Activated CD4-positive, alpha-beta T cell treated with anti-CD3 and anti-CD28 coated beads for 1 hour (primary cell): ENCODE measurements at regions not wholly inside any gene's neighbourhood (a gene's known extent, or its start where the extent isn't known, plus 50 kb on each side); places are given as distances from the start of the nearest gene placed in this dataset.

Source experiments
- DNase-seq: peaks from one replicate; pipeline ENCODE4 v3.0.0-alpha.2; 2020

DNA sequence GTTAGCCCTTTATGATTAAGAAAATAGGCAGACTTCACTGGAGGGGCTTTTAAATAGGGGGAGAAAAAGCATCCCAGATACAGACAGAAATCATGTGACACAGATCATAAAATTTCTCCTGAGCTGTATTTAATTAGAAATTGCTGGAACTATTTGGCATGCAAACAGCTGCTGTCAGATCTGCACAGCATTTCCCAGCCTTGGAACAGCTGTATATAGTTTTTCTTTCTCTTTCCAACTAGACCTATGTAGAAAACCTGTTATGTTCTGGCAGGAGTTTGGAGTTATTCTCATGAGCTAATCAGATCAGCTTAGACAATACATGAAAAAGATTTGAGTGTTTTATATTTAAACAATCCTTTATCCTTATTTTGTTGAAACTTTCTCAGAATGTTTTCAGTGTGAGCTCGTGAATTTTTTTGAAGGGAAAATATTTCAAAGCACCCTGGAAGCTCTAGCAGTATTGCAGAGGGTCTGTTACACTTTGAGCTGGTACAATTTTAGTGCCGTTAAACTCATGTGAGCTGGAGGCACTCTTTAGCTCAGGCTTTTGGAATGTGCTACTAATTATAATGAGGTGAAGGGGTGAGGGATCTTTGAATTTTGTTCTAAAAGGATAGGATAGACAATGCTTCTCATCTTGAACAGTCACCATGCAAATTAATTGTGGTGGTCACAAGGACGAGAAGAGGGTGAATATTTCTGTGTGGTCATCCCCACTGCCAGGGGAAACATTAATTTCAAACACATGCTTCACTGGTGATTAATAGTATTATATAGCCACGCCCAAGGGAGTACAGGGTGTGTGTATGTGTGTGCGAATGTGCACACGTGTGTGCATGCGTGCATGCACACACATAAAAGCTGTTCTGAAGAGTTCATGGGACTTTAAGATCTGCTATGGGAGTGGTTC is 239.4 kb upstream of the FBXL7 start:
- no peak for DNase-seq

DNA sequence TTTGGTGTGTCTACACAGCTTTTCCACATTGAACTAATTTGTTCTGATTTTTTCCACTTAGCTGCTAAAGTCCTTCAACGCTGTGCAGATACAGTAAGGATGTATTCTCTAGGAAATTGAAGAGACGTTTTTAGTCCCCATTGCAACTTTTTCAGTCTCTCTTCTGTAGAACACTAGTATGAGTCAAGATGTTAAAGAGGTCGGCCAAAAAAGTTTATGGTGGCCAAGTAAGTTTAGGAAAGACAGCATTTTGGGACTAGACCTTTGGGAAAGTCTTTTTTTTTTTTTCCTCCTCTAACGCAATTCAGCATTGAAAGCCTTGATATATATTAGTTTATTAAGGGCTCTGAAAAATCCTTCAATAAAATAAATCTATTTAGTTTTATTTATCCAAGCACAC is 243.5 kb upstream of the FBXL7 start:
- no peak for DNase-seq

DNA sequence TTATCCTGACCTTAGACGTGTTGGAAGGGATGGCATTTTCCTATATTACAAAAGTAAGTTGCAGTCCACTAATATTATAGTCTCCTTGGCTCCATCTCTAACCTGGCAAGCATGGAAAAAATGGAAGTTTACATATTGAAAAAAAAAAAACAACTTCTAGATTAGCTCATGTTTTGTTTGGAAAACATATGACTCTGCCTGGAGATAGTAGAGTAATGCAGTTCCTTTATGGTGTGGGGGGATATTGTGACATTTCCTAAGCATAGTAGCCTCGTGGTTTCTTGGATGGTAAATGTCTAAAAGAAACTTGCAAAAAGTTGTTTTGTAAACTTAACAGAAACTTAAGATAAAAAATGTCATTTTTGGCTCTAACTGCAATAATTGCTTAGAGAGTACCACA is 244.4 kb upstream of the FBXL7 start:
- no peak for DNase-seq

DNA sequence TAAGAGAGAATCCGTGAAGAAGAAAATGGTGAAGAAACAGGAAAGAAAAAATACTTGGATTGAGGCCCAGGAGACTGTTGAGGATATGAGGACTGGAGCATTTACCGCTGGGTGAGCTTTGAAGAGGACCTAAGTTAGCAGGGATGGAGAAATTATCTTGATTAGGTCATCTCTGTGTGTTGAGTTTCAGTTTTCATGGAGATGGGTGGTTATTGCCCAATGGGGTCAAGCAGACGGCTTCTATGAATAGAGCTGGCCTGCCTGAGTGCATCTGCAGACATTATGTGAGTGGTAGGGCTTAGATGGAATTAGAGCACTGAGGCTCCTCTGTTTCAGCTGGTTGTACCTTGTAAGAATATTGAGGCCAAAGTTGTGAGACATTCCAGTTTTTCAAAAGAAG is 245.4 kb upstream of the FBXL7 start:
- no peak for DNase-seq

DNA sequence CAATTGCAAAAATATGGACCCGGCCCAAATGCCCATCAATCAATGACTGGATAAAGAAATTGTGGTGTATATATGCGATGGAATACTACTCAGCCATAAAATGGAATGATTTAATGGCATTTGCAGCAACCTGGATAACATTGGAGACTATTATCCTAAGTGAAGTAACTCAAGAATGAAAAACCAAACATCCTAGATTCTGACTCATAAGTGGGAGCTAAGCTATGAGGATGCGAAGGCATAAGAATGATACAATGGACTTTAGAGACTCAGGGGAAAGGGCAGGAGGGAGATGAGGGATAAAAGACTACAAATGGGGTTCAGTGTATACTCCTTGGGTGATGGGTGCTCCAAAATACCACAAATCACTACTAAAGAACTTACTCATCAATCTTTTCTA is 247.6 kb upstream of the FBXL7 start:
- no peak for DNase-seq

DNA sequence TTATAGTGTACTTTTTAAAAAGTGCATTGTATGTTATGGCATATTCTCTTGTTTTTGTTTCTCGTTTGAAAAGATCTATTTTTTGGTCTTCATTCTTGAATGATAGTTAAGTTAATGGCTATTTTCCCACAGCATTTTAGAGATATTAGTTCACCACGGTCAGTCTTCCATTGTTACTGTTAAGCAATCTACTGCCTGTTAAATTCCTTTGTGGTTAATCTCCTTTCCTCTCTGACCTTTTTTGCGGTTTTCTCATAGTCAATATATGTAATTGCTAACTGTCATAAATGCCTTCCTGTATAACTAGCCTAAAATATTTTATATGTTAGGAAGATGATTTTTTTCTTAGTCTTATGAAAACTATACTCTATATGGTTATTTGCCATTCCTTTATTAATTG is 250.8 kb upstream of the FBXL7 start:
- no peak for DNase-seq

DNA sequence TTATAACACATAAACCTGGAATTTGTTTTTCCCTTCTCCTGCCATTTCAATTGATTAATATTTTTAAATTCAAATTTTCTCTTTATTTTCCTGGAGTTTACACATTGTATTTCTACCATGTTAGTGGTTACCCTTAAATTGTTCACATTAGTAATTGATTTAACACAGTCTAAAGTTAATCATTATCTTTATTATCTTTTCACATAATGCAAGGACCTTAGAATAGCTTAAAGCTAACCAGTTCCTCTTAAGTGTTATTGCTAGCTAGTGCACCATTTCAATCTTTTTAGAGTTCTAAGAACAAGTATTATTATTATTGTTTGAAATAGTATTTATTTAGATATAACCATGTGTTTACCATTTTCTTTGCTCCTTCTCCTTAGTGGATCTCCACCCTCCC is 251.2 kb upstream of the FBXL7 start:
- no peak for DNase-seq

DNA sequence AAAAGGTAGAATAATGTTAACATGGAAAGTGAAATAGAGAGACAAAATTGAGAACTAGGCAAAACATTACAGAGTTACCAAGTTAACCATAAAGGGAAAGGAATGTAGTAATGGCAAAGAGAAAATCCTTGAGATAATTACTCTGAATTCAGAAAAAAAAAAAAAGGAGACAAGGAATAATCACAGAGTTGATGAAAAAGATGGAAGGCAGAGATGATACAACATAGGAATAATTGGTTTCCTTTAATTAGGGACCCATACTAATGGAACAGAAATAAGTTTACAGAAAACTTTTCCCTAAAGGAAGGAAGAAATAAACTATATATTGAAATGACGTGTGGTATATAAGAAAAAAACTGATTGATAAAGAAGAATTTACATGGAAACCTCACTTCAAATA is 254.1 kb upstream of the FBXL7 start:
- DNase-seq, result no peak

DNA sequence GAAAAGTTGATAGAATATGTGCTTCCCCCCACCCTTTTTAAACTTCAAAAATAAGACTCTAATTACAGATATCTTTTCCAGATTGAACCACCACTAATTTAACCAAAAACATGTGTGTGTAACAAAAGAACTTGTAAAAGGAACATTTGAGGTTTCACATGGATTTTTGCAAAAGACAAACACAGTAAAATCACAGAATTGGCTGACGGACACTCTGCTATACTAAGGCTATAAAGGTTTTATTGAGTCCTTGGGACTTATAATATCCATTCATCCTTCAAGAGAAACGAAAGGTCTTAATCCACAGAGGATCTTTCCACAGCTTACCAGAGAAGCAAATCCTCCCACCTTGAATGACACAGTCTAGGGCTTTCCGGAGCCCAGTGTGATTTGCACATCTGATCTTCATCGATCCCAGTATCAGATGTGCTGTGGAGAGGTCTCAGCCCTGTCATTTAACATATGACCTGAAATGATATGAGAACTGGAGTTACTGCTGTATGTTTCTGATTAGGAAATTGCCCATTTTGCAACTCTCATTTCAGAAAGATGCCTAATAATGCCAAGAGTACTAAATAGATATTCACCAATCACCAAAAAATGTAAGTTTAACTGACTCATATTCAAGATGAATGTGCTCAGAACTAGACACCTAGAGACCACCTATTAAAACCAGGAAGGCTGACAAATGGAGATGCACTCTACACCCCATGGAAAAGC is 256.5 kb upstream of the FBXL7 start:
- DNase-seq, result no peak

DNA sequence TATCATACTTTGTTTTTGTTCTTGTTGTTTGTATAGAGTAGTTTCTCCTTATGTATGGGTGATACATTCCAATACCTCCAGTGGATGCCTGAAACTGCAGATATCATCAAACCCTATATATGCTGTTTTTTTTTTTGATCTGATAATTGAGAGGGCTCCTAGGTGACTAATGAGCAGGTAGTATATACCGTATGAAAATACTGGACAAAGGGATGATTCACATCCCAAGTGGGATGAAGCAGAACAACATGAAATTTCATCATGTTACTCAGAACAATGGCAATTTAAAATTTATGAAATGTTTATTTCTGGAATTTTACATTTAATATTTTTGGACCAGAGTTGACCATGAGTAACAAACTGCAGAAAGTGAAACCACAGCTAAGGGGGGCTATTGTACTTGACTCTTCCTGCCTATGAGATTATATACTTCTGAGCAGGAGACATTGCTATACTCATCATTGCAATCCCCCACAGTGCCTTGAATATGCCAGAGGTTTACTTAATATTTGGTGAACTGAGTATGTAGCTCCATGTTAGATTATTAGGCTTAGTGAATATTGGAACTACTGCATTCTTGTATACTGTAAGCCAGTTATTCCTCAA is 258.7 kb upstream of the FBXL7 start:
- no peak for DNase-seq

DNA sequence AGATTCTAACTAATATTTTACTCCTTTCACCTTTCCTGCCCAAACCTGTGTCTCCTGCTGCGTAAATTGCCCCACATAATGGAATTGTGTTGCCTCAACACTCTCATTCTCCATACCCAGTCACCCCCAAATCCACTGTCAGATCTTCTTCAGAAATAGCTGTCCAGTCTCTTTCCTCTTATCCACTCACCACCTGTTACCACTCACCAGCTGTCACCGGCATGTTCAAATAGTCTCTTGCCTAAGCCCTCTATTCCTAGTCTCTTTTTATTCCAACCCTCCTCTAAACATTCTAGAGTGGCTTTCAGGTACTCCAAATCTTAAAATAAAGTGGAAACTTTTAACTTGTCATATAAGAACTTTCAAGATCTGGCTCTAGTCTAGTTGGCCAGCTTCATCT is 262.0 kb upstream of the FBXL7 start:
- DNase-seq, result no peak

DNA sequence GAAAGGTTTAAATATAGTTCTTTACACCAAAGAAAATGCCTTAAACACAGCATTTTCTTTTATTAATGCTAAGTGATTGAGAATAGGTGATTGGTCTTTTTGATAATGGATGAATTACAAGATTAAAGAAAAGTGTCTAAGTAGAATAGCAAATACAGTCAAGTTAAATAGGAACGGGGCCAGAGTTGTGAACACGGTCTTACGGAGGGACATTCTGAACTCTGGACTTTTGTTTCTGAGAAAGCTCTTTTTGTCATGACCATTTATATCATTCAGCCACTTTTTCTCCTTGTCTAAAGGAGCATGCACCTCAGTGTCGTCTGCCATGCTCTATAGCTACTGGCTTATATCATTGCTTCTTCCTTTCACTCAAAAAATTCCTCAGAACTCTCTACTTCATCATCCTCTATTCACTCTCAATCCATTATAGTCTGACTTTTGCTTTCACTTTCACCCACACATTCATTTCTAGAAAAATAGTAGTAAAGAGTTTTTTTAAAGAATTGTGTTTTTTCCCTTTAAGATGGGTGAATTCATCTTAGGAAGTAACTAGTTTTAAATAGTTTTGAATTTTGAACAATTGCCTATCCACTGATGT is 263.0 kb upstream of the FBXL7 start:
- DNase-seq, result no peak

DNA sequence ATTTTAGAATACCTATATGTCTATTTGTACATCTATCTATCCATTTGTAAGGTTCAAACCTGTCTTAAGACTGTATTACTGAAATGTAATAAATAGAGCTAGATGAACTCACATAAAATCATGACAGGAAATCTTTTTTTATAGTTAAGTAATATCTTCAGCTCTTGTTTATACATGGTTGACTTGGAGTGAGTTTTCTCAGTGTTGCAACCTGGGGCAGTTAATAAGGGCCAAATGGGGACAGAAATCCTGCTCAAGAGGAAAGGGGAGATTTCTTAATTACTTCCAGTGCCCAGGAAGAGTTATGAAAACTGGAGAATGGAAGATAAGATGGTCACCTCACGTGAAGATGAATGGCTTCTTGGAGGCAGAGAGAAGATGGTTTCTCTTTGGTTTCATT is 265.1 kb upstream of the FBXL7 start:
- DNase-seq, result no peak

DNA sequence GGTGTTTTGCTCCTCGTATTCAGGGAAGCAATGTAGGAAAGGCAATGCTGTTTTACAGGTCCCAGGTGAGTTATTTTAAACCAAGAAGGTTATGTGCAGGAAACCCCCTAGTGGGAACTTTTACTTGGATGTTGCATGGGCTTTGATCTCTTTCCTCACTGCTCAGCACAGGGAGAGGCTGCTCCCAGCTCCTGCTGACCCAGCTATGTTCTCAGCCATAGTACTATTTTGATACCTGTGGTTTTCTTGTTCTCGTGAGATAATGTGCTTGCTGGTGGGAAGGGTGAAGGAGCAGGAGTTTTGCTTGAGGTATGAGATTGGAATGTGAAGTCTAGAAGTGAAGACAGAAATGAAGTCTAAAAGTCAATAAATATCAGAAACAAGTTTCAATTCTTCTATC is 265.6 kb upstream of the FBXL7 start:
- DNase-seq, result no peak

DNA sequence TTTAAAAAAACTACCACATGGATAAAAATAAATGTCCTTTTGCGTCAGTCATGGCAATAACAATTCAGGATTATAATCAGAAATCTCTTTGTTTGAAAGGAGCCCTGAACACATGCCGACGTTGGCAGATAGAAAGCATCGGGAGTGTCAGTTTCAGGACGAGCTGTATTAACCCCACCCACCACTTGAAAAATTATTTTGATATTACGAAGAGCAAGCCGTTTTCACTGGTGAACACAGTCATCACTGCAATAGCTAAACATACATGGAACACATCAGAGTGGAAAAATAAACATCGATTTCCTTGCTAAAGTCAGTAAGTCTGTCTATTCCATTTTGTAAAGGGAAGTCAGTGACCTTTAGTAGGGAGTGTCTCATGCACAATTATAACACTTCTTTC is 266.4 kb upstream of the FBXL7 start:
- no peak for DNase-seq

DNA sequence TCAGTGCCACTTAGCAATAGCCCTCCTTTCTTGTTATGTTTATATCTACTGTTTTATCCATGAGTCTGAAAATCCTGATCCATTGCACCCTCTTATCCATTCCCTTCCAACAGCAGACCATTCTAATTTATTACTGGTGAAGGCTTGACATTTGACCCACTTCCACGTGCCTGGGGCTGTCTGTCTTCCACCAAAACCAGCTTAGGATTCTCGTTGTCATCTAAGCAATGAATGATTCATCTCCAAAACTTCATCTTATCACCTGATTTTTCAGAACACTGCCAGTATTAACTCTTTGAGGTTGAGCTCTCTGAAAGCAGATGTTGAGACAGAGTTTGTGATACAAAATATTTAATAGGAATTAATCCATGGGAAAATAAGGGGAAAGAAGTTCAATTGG is 277.8 kb upstream of the FBXL7 start:
- no peak for DNase-seq

DNA sequence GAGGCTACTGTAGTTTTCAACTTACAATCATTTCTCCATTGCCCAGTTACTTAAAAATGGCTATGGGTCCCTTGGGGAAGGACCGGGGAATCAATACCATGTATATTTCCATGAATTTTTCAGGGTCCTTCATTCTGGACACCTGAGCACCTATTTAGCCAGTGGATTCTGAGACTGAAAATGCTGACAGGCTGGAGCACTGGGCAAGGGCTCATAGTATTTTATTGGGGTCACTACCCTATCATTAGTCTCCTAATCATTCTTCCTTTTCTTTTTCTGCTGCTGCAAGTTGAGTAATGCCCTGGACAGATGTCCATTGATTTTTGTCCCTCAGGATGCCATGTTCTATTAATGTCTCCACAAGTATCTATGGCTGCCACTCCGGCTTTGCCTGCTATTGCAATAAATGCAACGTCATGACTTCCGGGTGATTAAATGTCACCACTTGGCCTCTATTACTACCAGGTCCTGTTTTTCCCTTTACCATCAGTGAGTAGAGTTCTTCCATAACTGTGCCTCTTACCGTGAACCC is 279.3 kb upstream of the FBXL7 start:
- DNase-seq, result no peak

DNA sequence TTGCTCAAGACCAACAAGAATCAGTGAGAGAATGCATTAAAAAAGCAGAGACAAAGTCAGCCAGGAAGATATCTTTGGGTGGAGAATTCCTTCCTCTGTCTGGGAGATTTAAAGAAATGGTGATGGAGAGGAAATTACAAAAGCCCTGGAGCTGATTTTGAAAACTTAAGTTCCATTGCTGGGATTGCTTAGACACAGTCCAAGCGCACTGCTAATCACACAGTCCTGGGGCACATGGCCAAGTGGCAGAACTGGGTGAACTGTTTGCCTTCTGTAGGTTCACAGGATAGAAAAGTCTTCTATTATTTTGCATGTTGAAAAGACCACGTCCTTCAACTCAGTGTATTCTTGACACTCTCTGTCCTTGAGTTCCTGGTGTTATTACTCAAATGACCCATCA is 284.9 kb upstream of the FBXL7 start:
- DNase-seq, result no peak

DNA sequence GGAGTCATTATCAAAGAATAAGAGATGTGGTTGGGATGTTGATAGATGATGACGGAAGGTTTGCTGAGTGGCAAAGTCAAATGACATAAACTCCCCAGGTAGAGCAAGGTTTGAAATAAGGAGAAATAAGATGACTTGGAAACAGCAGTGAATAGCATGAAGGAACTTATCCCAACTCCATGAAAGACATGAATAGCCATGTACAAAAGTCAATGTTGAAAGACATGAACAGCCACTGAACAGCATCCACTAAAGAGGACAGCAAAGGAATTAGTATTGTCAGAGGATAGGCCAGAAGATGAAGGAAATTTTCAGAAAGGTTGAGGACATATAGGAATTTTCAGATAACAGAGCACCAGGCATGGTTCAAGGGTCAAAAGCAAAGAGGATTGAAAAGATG is 286.0 kb upstream of the FBXL7 start:
- DNase-seq, result no peak

DNA sequence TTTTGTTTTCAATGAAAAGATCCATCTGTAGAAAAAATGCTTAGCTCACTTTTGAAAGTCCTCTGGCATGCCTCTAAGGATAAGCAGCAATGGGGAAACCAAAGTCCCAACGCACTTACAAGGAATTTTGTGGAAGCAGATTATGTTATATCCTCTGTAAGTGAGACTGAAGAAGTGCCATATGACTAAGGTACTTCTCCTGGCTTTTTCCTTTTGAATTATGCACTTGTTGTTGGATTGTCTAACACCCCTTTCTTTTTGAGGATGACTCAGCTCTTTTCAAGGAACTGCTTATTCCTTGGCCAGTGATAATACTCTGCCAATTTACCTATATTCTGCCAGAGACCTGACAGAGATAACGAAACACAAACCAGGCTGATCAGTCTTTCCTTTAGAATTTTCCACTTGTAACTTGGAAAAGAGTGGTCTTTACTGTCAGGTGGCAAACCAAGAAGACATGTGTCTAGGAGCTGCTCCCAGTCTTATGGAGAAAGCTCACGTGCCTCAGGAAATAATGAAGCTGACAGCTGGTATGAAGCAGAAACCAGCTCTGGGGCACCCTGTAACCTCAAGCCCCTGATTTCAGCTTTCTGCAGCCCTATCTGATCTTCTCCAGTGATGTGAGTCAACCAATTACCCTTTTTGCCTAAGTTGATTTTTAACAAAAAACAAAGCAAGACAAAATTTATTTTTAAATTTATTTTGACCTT is 290.8 kb upstream of the FBXL7 start:
- no peak for DNase-seq

DNA sequence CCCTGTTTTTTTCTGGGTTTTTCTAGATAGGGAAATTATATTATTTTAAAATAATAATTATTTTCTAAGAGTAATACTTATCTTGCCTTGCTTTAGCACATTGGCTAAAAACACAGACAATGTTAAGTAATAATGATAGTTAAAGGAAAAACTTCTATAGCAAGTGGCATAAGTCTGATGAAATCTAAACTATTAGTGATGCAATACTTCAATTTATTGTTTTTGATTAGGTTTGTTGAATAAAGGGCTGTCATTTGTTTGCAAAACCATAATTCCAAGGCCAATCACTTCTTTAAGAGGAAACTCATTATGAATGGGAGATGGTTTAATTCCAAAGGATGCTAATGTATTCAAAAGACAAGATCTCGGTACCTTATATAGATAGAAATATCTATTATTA is 293.8 kb upstream of the FBXL7 start:
- no peak for DNase-seq

DNA sequence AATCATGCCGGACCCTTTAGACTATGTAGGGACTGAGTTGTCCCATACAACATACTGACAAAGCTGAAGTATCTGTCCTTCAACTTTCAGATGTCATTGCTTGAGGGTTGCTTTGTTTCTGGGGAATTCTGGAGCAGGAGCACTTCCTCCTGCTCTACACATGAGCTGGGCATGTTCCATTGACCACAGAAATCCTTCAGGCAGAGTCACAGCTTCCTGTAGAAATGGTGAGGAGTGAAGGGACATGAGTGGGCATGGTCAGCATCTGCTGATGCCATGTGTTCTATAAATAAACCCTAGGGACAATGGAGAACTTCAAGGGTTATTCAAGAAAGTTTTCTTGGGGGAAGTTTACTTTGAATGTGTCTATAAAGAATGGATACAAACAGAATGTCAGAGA is 296.6 kb upstream of the FBXL7 start:
- DNase-seq, result no peak

DNA sequence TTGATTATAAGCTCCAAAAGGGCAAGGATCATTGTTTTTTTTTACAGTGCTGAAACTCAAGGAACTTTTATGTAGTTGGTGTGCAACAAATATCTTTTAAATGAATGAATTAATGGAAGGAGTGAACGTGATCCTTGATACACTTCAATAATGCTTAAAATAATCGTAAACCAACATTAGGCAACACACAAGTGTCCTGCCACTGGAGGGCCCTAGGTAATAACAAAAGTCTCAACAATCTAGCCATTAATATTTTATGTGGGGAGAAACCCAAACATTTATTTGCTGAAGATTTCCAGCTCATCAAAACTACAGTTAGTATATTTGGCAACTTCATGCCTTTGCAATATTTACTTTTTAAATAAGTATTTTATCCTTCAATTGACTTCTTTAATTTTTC is 309.0 kb upstream of the FBXL7 start:
- no peak for DNase-seq
